ENCODE measurements at regions not wholly inside any gene's neighbourhood (a gene's known extent, or its start where the extent isn't known, plus 50 kb on each side); places are given as distances from the start of the nearest gene placed in this dataset.

- TF ChIP-seq EZH2phosphoT487 (IDR thresholded peaks at IDR 0.05; ENCODE audit: borderline replicate concordance, low read length) (no peak), CTCF (IDR thresholded peaks at IDR 0.05; ENCODE audit: low read depth, low read length, poor library complexity, severe bottlenecking) (no peak)
- Histone ChIP-seq H3F3A (ENCODE audit: control insufficient read depth, insufficient read depth) (no peaks in the 10 kb centered on the region), H3K4me1 (ENCODE audit: control insufficient read depth, low read length) (no peaks in the 10 kb centered on the region), H3K79me2 (ENCODE audit: control insufficient read depth, low read length) (no peaks in the 10 kb centered on the region), H3K27ac (ENCODE audit: low read depth, low read length) (no peak overlapping the region), H3K9me2 (replicated peaks; ENCODE audit: control insufficient read depth, low read length) (no peaks in the 10 kb centered on the region), H3K36me3 (ENCODE audit: control insufficient read depth, low read length) (no peaks in the 10 kb centered on the region), H3K4me2 (ENCODE audit: low read length) (no peak overlapping the region), H3K4me3 (ENCODE audit: low read length) (no peak overlapping the region), H3K9me3 (ENCODE audit: control insufficient read depth, insufficient read depth, low read length) (no peaks in the 10 kb centered on the region), H4K20me1 (ENCODE audit: control insufficient read depth, insufficient read depth, low read depth, low read length) (no peaks in the 10 kb centered on the region), H3K27me3 (ENCODE audit: control insufficient read depth, low read length) (peaks cover 41% of the 10 kb centered on the region)
Measured at GRCh38 chr3:194757647-194758061, 72.0 kb downstream of the FAM43A start.

GRCh38 chr3:194758716-194759115 lies 73.0 kb downstream of the FAM43A start:
- Histone ChIP-seq H3K27ac (ENCODE audit: low read depth, low read length) (no peak overlapping the region), H3K27me3 (ENCODE audit: control insufficient read depth, low read length) (peaks cover 45% of the 10 kb centered on the region), H3K4me2 (ENCODE audit: low read length) (no peak overlapping the region), H3K4me3 (ENCODE audit: low read length) (no peak overlapping the region), H3K79me2 (ENCODE audit: control insufficient read depth, low read length) (no peaks in the 10 kb centered on the region), H4K20me1 (ENCODE audit: control insufficient read depth, insufficient read depth, low read depth, low read length) (no peaks in the 10 kb centered on the region), H3K36me3 (ENCODE audit: control insufficient read depth, low read length) (no peaks in the 10 kb centered on the region), H3K9me3 (ENCODE audit: control insufficient read depth, insufficient read depth, low read length) (no peaks in the 10 kb centered on the region), H3F3A (ENCODE audit: control insufficient read depth, insufficient read depth) (no peaks in the 10 kb centered on the region), H3K9me2 (replicated peaks; ENCODE audit: control insufficient read depth, low read length) (no peaks in the 10 kb centered on the region), H3K4me1 (ENCODE audit: control insufficient read depth, low read length) (no peaks in the 10 kb centered on the region)
- TF ChIP-seq CTCF (IDR thresholded peaks at IDR 0.05; ENCODE audit: low read depth, low read length, poor library complexity, severe bottlenecking) (no peak), EZH2phosphoT487 (IDR thresholded peaks at IDR 0.05; ENCODE audit: borderline replicate concordance, low read length) (no peak)

GRCh38 chr3:194760494-194761137 lies 74.9 kb downstream of the FAM43A start:
- no peaks in the 10 kb centered on the region for H3F3A ChIP-seq (ENCODE audit: control insufficient read depth, insufficient read depth)
- H4K20me1 ChIP-seq (ENCODE audit: control insufficient read depth, insufficient read depth, low read depth, low read length), result no peaks in the 10 kb centered on the region
- no peak overlapping the region for H3K27ac ChIP-seq (ENCODE audit: low read depth, low read length)
- H3K4me2 ChIP-seq (ENCODE audit: low read length), result no peak overlapping the region
- no peak for TF ChIP-seq CTCF (IDR thresholded peaks at IDR 0.05; ENCODE audit: low read depth, low read length, poor library complexity, severe bottlenecking)
- TF ChIP-seq EZH2phosphoT487 (IDR thresholded peaks at IDR 0.05; ENCODE audit: borderline replicate concordance, low read length), result no peak
- peaks cover 52% of the 10 kb centered on the region for H3K27me3 ChIP-seq (ENCODE audit: control insufficient read depth, low read length)
- no peaks in the 10 kb centered on the region for H3K79me2 ChIP-seq (ENCODE audit: control insufficient read depth, low read length)
- H3K4me3 ChIP-seq (ENCODE audit: low read length), result no peak overlapping the region
- H3K9me2 ChIP-seq (replicated peaks; ENCODE audit: control insufficient read depth, low read length), result no peaks in the 10 kb centered on the region
- H3K36me3 ChIP-seq (ENCODE audit: control insufficient read depth, low read length), result no peaks in the 10 kb centered on the region
- no peaks in the 10 kb centered on the region for H3K9me3 ChIP-seq (ENCODE audit: control insufficient read depth, insufficient read depth, low read length)
- H3K4me1 ChIP-seq (ENCODE audit: control insufficient read depth, low read length), result no peaks in the 10 kb centered on the region

Measured in DOHH2 (cell line).